Muscle of leg (tissue), 3 donors: ENCODE measurements at regions not wholly inside any gene's neighbourhood (a gene's known extent, or its start where the extent isn't known, plus 50 kb on each side); places are given as distances from the start of the nearest gene placed in this dataset.
A peak's percentile ranks its signal among the peaks of the same experiment; 100 is the strongest.

Experiments
- DNase-seq: peaks from one replicate; pipeline ENCODE4 v3.0.0; 2013
- H3K27ac ChIP-seq: one replicate; pipeline ENCODE4 v1.5.1; 2013; ENCODE audit warnings: mild to moderate bottlenecking, low read length, control low read depth
- H3K27me3 ChIP-seq: one replicate; pipeline ENCODE4 v1.6.1; 2013; ENCODE audit warnings: low read length; ENCODE audit not compliant: control insufficient read depth, insufficient read depth
- H3K36me3 ChIP-seq: one replicate; pipeline ENCODE4 v1.6.1; 2013; ENCODE audit warnings: low read length; ENCODE audit not compliant: control insufficient read depth, insufficient read depth
- H3K4me1 ChIP-seq: one replicate; pipeline ENCODE4 v1.6.1; 2013; ENCODE audit warnings: low read length; ENCODE audit not compliant: control insufficient read depth, insufficient read depth
- H3K4me3 ChIP-seq: one replicate; pipeline ENCODE4 v1.5.1; 2013; ENCODE audit warnings: low read length, control low read depth
- H3K9me3 ChIP-seq: replicated peaks from 2 replicates; pipeline ENCODE4 v1.6.1; 2013; ENCODE audit warnings: low read depth, low read length; ENCODE audit not compliant: control insufficient read depth
- WGBS: methylation state at CpG from one replicate; pipeline ENCODE4 v1.1.5; 2013; ENCODE audit warnings: missing lambda C conversion rate; ENCODE audit not compliant: insufficient coverage; 5-methylcytosine and 5-hydroxymethylcytosine counted together

GRCh38 chr14:103220982-103221641 is 97.9 kb downstream of the TNFAIP2 start:
- H3K9me3 ChIP-seq = peaks cover 2% of the 10 kb centered on the region
- H3K4me3 ChIP-seq = no peak overlapping the region
- H3K27me3 ChIP-seq = peaks cover 54% of the 10 kb centered on the region
- peak; percentile 16 for DNase-seq
- WGBS = 36% methylated on average over 28 of the region's 30 CpGs
- no peaks in the 10 kb centered on the region for H3K36me3 ChIP-seq
- peaks cover 7% of the 10 kb centered on the region for H3K4me1 ChIP-seq
- no peak overlapping the region for H3K27ac ChIP-seq

- 83% methylated on average over 13 of the region's 13 CpGs for WGBS
- no peak overlapping the region for H3K27ac ChIP-seq
- no peaks in the 10 kb centered on the region for H3K36me3 ChIP-seq
- H3K27me3 ChIP-seq = peaks cover 55% of the 10 kb centered on the region
- no peak overlapping the region for H3K4me3 ChIP-seq
- peaks cover 7% of the 10 kb centered on the region for H3K4me1 ChIP-seq
- no peak for DNase-seq
- H3K9me3 ChIP-seq = peaks cover 2% of the 10 kb centered on the region
Measured at GRCh38 chr14:103221781-103222358, 98.6 kb downstream of the TNFAIP2 start.

- Histone ChIP-seq H3K27ac (no peak overlapping the region), H3K9me3 (no peaks in the 10 kb centered on the region), H3K4me3 (no peak overlapping the region), H3K4me1 (peaks cover 7% of the 10 kb centered on the region), H3K27me3 (peaks cover 50% of the 10 kb centered on the region), H3K36me3 (no peaks in the 10 kb centered on the region)
- DNase-seq = no peak
- 94% methylated on average over 12 of the region's 15 CpGs for WGBS
Measured at GRCh38 chr14:103223818-103224352, 100.6 kb downstream of the TNFAIP2 start.

GRCh38 chr14:103225062-103225461 is 101.8 kb downstream of the TNFAIP2 start:
- peaks cover 40% of the 10 kb centered on the region for H3K27me3 ChIP-seq
- peaks cover 7% of the 10 kb centered on the region for H3K4me1 ChIP-seq
- H3K4me3 ChIP-seq = no peak overlapping the region
- H3K36me3 ChIP-seq = no peaks in the 10 kb centered on the region
- H3K27ac ChIP-seq = no peak overlapping the region
- 61% methylated on average over 13 of the region's 14 CpGs for WGBS
- H3K9me3 ChIP-seq = no peaks in the 10 kb centered on the region
- DNase-seq = no peak

GRCh38 chr14:103225476-103225875 is 102.2 kb downstream of the TNFAIP2 start:
- H3K36me3 ChIP-seq = no peaks in the 10 kb centered on the region
- no peak for DNase-seq
- peaks cover 36% of the 10 kb centered on the region for H3K27me3 ChIP-seq

GRCh38 chr14:103227094-103227768 is 104.0 kb downstream of the TNFAIP2 start:
- no peak overlapping the region for H3K4me3 ChIP-seq
- no peaks in the 10 kb centered on the region for H3K36me3 ChIP-seq
- H3K27me3 ChIP-seq = peaks cover 20% of the 10 kb centered on the region
- H3K4me1 ChIP-seq = no peaks in the 10 kb centered on the region
- 73% methylated on average over 17 of the region's 21 CpGs for WGBS
- no peaks in the 10 kb centered on the region for H3K9me3 ChIP-seq
- DNase-seq = no peak
- H3K27ac ChIP-seq = no peak overlapping the region

More at GRCh38 chr14:103225476-103225875, 102.2 kb downstream of the TNFAIP2 start:
- Histone ChIP-seq H3K4me3 (no peak overlapping the region), H3K4me1 (peaks cover 4% of the 10 kb centered on the region), H3K27ac (no peak overlapping the region), H3K9me3 (no peaks in the 10 kb centered on the region)
- WGBS = 34% methylated on average over 9 of the region's 13 CpGs

GRCh38 chr14:103228076-103228806 is 105.0 kb downstream of the TNFAIP2 start:
- no peaks in the 10 kb centered on the region for H3K36me3 ChIP-seq
- H3K27ac ChIP-seq = no peak overlapping the region
- H3K4me3 ChIP-seq = no peak overlapping the region
- WGBS = 89% methylated on average over 5 of the region's 8 CpGs
- no peak for DNase-seq
- H3K4me1 ChIP-seq = no peaks in the 10 kb centered on the region
- peaks cover 14% of the 10 kb centered on the region for H3K27me3 ChIP-seq
- H3K9me3 ChIP-seq = no peaks in the 10 kb centered on the region

GRCh38 chr14:103228866-103229265 is 105.2 kb upstream of the EIF5 start:
- no peak overlapping the region for H3K4me3 ChIP-seq
- H3K4me1 ChIP-seq = no peaks in the 10 kb centered on the region
- no peaks in the 10 kb centered on the region for H3K9me3 ChIP-seq
- DNase-seq = no peak
- H3K27ac ChIP-seq = no peak overlapping the region
- no peaks in the 10 kb centered on the region for H3K36me3 ChIP-seq
- 88% methylated on average over 2 of the region's 4 CpGs for WGBS
- H3K27me3 ChIP-seq = peaks cover 17% of the 10 kb centered on the region

GRCh38 chr14:103230021-103230420 is 104.0 kb upstream of the EIF5 start:
- Histone ChIP-seq H3K4me3 (no peak overlapping the region), H3K27me3 (peaks cover 16% of the 10 kb centered on the region)
- WGBS = 89% methylated on average over 7 of the region's 9 CpGs

More at GRCh38 chr14:103230021-103230420, 104.0 kb upstream of the EIF5 start:
- Histone ChIP-seq H3K36me3 (no peaks in the 10 kb centered on the region), H3K27ac (no peak overlapping the region), H3K9me3 (no peaks in the 10 kb centered on the region), H3K4me1 (no peaks in the 10 kb centered on the region)
- no peak for DNase-seq
